T-cell (primary cell): ENCODE measurements at regions not wholly inside any gene's neighbourhood (a gene's known extent, or its start where the extent isn't known, plus 50 kb on each side); places are given as distances from the start of the nearest gene placed in this dataset.

Source experiments
- ATAC-seq, 4 experiments: fragments of 200-7000 bp in 3 of 4; fragments of 150-1000 bp in 1 of 4; cut with Tn5 transposase; replicated peaks in 1 of 4; 1 replicate in 3 of 4; 2 replicates in 1 of 4; pipeline ENCODE4 v1.10.0; 2021; ENCODE audit warnings: moderate library complexity in 3 of 4, mild to moderate bottlenecking in 2 of 4, moderate number of reproducible peaks in 1 of 4
- CTCF ChIA-PET, 2 donors: fragments of 300-600 bp; sonication (Branson Sonifier 250); formaldehyde crosslinking; loops; one replicate each; lab custom pipeline; 2022; ENCODE audit warnings: antibody characterized with exemption in 2 of 2; lab: Charles Lee
- POLR2A ChIA-PET, 2 donors: fragments of 300-600 bp; sonication (Branson Sonifier 250); formaldehyde crosslinking; loops; one replicate each; lab custom pipeline; 2022; ENCODE audit warnings: antibody characterized with exemption in 2 of 2; lab: Charles Lee
- DNase-seq, 35 experiments: peaks; one replicate each; pipeline versions ENCODE4 v3.0.0 to v3.0.0-alpha.2; 2013 to 2023
- H3K27ac ChIP-seq: one replicate; pipeline ENCODE4 v1.5.1; 2013; ENCODE audit warnings: low read length
- H3K27me3 ChIP-seq, 2 experiments: replicated peaks in 1 of 2; 1 replicate in 1 of 2; 2 replicates in 1 of 2; pipeline versions ENCODE4 v1.6.1 to v1.7.0; 2013; ENCODE audit warnings: low read length in 1 of 2, mixed read lengths in 1 of 2; ENCODE audit not compliant: control insufficient read depth in 2 of 2, insufficient read depth in 2 of 2; ENCODE audit errors: extremely low read depth in 1 of 2
- H3K36me3 ChIP-seq, 2 donors: 1 replicate in 1 of 2; 2 replicates in 1 of 2; pipeline versions ENCODE4 v1.6.1 to v1.7.0; 2013; ENCODE audit warnings: low read length in 1 of 2; ENCODE audit not compliant: control insufficient read depth in 2 of 2, insufficient read depth in 1 of 2; ENCODE audit errors: extremely low read depth in 1 of 2
- H3K4me1 ChIP-seq, 2 experiments: 1 replicate in 1 of 2; 2 replicates in 1 of 2; pipeline versions ENCODE4 v1.6.1 to v1.7.0; 2013; ENCODE audit warnings: low read length in 2 of 2, mixed read lengths in 1 of 2; ENCODE audit not compliant: insufficient read depth in 2 of 2, control insufficient read depth in 1 of 2; ENCODE audit errors: extremely low read depth in 1 of 2
- H3K4me3 ChIP-seq, 2 donors: 1 replicate in 1 of 2; 2 replicates in 1 of 2; pipeline versions ENCODE4 v1.5.1 to v1.7.0; 2013; ENCODE audit warnings: mild to moderate bottlenecking in 2 of 2, low read length in 1 of 2, moderate library complexity in 1 of 2; ENCODE audit not compliant: control insufficient read depth in 1 of 2; ENCODE audit errors: extremely low read depth in 1 of 2
- H3K9me3 ChIP-seq: 2 replicates; pipeline ENCODE4 v1.7.0; 2013
- H3K27ac Mint-ChIP-seq, 2 donors: one replicate each; pipeline ENCODE4 v1.8.0; 2020 to 2021; ENCODE audit warnings: mild to moderate bottlenecking in 2 of 2, mixed read lengths in 2 of 2
- H3K27me3 Mint-ChIP-seq, 2 donors: one replicate each; pipeline ENCODE4 v1.8.0; 2021 to 2022; ENCODE audit warnings: mixed read lengths in 2 of 2
- H3K36me3 Mint-ChIP-seq: one replicate; pipeline ENCODE4 v1.8.0; 2021; ENCODE audit warnings: mixed read lengths
- H3K4me1 Mint-ChIP-seq, 3 donors: one replicate each; pipeline ENCODE4 v1.8.0; 2020 to 2022; ENCODE audit warnings: mixed read lengths in 3 of 3, mild to moderate bottlenecking in 1 of 3
- H3K4me3 Mint-ChIP-seq, 3 donors: one replicate each; pipeline ENCODE4 v1.8.0; 2020 to 2022; ENCODE audit warnings: mild to moderate bottlenecking in 3 of 3, mixed read lengths in 3 of 3, moderate library complexity in 3 of 3
- H3K9me3 Mint-ChIP-seq, 3 donors: one replicate each; pipeline ENCODE4 v1.8.0; 2020 to 2022; ENCODE audit warnings: mixed read lengths in 3 of 3
- WGBS: methylation state at CpG from one replicate; pipeline ENCODE4 v1.1.5; 2013; ENCODE audit warnings: missing lambda C conversion rate; ENCODE audit not compliant: insufficient coverage; 5-methylcytosine and 5-hydroxymethylcytosine counted together

GRCh38 chr2:66840321-66841002 is 405.5 kb downstream of the MEIS1 start:
- Histone ChIP-seq H3K36me3 (no peaks in the 10 kb centered on the region), H3K4me3 (no peak overlapping the region), H3K4me1 (no peaks in the 10 kb centered on the region), H3K9me3 (no peaks in the 10 kb centered on the region), H3K27me3 (no peaks in the 10 kb centered on the region), H3K27ac (no peak overlapping the region)
- Mint-ChIP-seq H3K27me3 (no peaks in the 10 kb centered on the region), H3K36me3 (no peaks in the 10 kb centered on the region), H3K27ac (no peak overlapping the region), H3K9me3 (peaks cover 3 to 12% (median 4%) of the 10 kb centered on the region in 3 donors), H3K4me1 (no peaks in the 10 kb centered on the region), H3K4me3 (no peak overlapping the region)
- POLR2A ChIA-PET = no interaction called here
- WGBS = 100% methylated on average over 1 of the region's 8 CpGs
- no peak for ATAC-seq
- DNase-seq = no peak
- CTCF ChIA-PET = no interaction called here

GRCh38 chr2:66843847-66844246 is 408.9 kb downstream of the MEIS1 start:
- ChIA-PET POLR2A (no interaction called here), CTCF (no interaction called here)
- H3K27ac Mint-ChIP-seq = no peak overlapping the region
- H3K27me3 Mint-ChIP-seq = no peaks in the 10 kb centered on the region
- Histone ChIP-seq H3K27ac (no peak overlapping the region), H3K4me3 (no peak overlapping the region), H3K36me3 (no peaks in the 10 kb centered on the region), H3K4me1 (no peaks in the 10 kb centered on the region), H3K27me3 (no peaks in the 10 kb centered on the region), H3K9me3 (no peaks in the 10 kb centered on the region)
- WGBS = 90% methylated on average over 3 of the region's 3 CpGs
- ATAC-seq (no peak), DNase-seq (no peak)
- no peak overlapping the region for H3K4me3 Mint-ChIP-seq
- H3K4me1 Mint-ChIP-seq = no peaks in the 10 kb centered on the region
- no peaks in the 10 kb centered on the region for H3K36me3 Mint-ChIP-seq
- peaks cover 0 to 6% (median 3%) of the 10 kb centered on the region in 3 donors for H3K9me3 Mint-ChIP-seq

- Mint-ChIP-seq H3K36me3 (no peaks in the 10 kb centered on the region), H3K9me3 (peaks cover 0 to 6% (median 3%) of the 10 kb centered on the region in 3 donors), H3K27me3 (no peaks in the 10 kb centered on the region), H3K27ac (no peak overlapping the region), H3K4me1 (no peaks in the 10 kb centered on the region), H3K4me3 (no peak overlapping the region)
- ChIA-PET POLR2A (no interaction called here), CTCF (no interaction called here)
- WGBS = no CpG with 5 or more reads among the region's 2 CpGs
- no peak overlapping the region for H3K27ac ChIP-seq
- no peaks in the 10 kb centered on the region for H3K36me3 ChIP-seq
- no peak overlapping the region for H3K4me3 ChIP-seq
- ATAC-seq (no peak), DNase-seq (no peak)
- H3K27me3 ChIP-seq = no peaks in the 10 kb centered on the region
- H3K9me3 ChIP-seq = no peaks in the 10 kb centered on the region
- H3K4me1 ChIP-seq = no peaks in the 10 kb centered on the region
Measured at GRCh38 chr2:66845307-66845706, 410.4 kb downstream of the MEIS1 start.

GRCh38 chr2:66846887-66847286 is 412.0 kb downstream of the MEIS1 start:
- no peak overlapping the region for H3K27ac Mint-ChIP-seq
- no peak overlapping the region for H3K4me3 Mint-ChIP-seq
- peaks cover 0 to 4% (median 0%) of the 10 kb centered on the region in 3 donors for H3K9me3 Mint-ChIP-seq
- no peaks in the 10 kb centered on the region for H3K27me3 ChIP-seq
- no peaks in the 10 kb centered on the region for H3K9me3 ChIP-seq
- no peak overlapping the region for H3K4me3 ChIP-seq
- no peaks in the 10 kb centered on the region for H3K36me3 Mint-ChIP-seq
- CTCF ChIA-PET = no interaction called here
- POLR2A ChIA-PET = no interaction called here
- no peak for ATAC-seq
- no peak for DNase-seq
- no peaks in the 10 kb centered on the region for H3K27me3 Mint-ChIP-seq
- 76% methylated on average over 2 of the region's 2 CpGs for WGBS
- no peak overlapping the region for H3K27ac ChIP-seq
- no peaks in the 10 kb centered on the region for H3K4me1 Mint-ChIP-seq
- H3K36me3 ChIP-seq = no peaks in the 10 kb centered on the region
- H3K4me1 ChIP-seq = no peaks in the 10 kb centered on the region

GRCh38 chr2:66849153-66849755 is 414.3 kb downstream of the MEIS1 start:
- Histone ChIP-seq H3K4me1 (no peaks in the 10 kb centered on the region), H3K9me3 (no peaks in the 10 kb centered on the region), H3K27ac (no peak overlapping the region), H3K4me3 (no peak overlapping the region), H3K27me3 (no peaks in the 10 kb centered on the region), H3K36me3 (no peaks in the 10 kb centered on the region)
- no peaks in the 10 kb centered on the region for H3K36me3 Mint-ChIP-seq
- 84% methylated on average over 6 of the region's 9 CpGs for WGBS
- H3K4me3 Mint-ChIP-seq = no peak overlapping the region
- ChIA-PET CTCF (interaction anchor here in 1 of 2 donors (0.6 kb wide), 1 partner anchor 165 kb away, joined by 3 read pairs; no protein-coding TSS in a partner anchor), POLR2A (no interaction called here)
- H3K9me3 Mint-ChIP-seq = peaks cover 0 to 5% (median 0%) of the 10 kb centered on the region in 3 donors
- no peaks in the 10 kb centered on the region for H3K4me1 Mint-ChIP-seq
- H3K27me3 Mint-ChIP-seq = no peaks in the 10 kb centered on the region
- ATAC-seq = no peak
- DNase-seq = no peak
- H3K27ac Mint-ChIP-seq = no peak overlapping the region

- H3K36me3 Mint-ChIP-seq = no peaks in the 10 kb centered on the region
- Histone ChIP-seq H3K27me3 (no peaks in the 10 kb centered on the region), H3K4me1 (no peaks in the 10 kb centered on the region), H3K36me3 (no peaks in the 10 kb centered on the region), H3K27ac (no peak overlapping the region), H3K4me3 (no peak overlapping the region), H3K9me3 (no peaks in the 10 kb centered on the region)
- ATAC-seq = no peak
- ChIA-PET POLR2A (no interaction called here), CTCF (no interaction called here)
- H3K27ac Mint-ChIP-seq = no peak overlapping the region
- no peak overlapping the region for H3K4me3 Mint-ChIP-seq
- 59% methylated on average over 4 of the region's 10 CpGs for WGBS
- no peaks in the 10 kb centered on the region for H3K27me3 Mint-ChIP-seq
- H3K4me1 Mint-ChIP-seq = no peaks in the 10 kb centered on the region
- peaks cover 0 to 2% (median 0%) of the 10 kb centered on the region in 3 donors for H3K9me3 Mint-ChIP-seq
- DNase-seq = no peak
Measured at GRCh38 chr2:66850376-66850775, 415.5 kb downstream of the MEIS1 start.
